Fibroblast of the aortic adventitia (primary cell): ENCODE measurements at regions not wholly inside any gene's neighbourhood (a gene's known extent, or its start where the extent isn't known, plus 50 kb on each side); places are given as distances from the start of the nearest gene placed in this dataset.

Experiments
- DNase-seq: peaks from one replicate; pipeline ENCODE4 v3.0.0-alpha.2; 2010; ENCODE audit warnings: low read depth
- H3K4me3 ChIP-seq: 2 replicates; pipeline ENCODE4 v1.5.1; 2011; ENCODE audit warnings: low read depth, mild to moderate bottlenecking, control low read depth, low read length, moderate library complexity
- TF ChIP-seq, protein P1 (sequence below): IDR thresholded peaks from 2 replicates; pipeline ENCODE4 v1.5.1; 2011; ENCODE audit warnings: mild to moderate bottlenecking, low read length, control low read depth, inconsistent platforms; ENCODE audit not compliant: insufficient read depth

DNA sequence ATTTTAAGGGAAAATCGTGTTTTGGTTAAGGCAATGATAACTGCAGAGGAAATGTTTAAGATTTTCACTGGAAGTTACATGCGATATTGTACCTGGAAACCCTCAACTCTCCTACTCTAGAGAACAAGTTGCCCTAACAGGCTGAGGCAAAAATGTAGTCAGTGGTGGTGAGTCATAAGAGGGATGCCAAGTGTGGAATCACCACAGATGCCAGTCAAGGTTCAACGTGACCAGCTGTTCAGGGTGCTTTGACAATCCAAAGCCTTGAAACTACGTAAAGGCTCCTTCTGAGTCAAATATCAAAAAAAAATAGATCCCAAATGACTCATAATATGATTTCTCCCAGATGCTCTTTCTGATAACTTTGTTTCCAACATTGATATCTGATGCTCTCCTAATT, 77.9 kb upstream of the AFF2 start:
- TF ChIP-seq, protein P1, sequence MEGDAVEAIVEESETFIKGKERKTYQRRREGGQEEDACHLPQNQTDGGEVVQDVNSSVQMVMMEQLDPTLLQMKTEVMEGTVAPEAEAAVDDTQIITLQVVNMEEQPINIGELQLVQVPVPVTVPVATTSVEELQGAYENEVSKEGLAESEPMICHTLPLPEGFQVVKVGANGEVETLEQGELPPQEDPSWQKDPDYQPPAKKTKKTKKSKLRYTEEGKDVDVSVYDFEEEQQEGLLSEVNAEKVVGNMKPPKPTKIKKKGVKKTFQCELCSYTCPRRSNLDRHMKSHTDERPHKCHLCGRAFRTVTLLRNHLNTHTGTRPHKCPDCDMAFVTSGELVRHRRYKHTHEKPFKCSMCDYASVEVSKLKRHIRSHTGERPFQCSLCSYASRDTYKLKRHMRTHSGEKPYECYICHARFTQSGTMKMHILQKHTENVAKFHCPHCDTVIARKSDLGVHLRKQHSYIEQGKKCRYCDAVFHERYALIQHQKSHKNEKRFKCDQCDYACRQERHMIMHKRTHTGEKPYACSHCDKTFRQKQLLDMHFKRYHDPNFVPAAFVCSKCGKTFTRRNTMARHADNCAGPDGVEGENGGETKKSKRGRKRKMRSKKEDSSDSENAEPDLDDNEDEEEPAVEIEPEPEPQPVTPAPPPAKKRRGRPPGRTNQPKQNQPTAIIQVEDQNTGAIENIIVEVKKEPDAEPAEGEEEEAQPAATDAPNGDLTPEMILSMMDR, result no peak
- no peak overlapping the region for H3K4me3 ChIP-seq
- DNase-seq, result peak; percentile 68

DNA sequence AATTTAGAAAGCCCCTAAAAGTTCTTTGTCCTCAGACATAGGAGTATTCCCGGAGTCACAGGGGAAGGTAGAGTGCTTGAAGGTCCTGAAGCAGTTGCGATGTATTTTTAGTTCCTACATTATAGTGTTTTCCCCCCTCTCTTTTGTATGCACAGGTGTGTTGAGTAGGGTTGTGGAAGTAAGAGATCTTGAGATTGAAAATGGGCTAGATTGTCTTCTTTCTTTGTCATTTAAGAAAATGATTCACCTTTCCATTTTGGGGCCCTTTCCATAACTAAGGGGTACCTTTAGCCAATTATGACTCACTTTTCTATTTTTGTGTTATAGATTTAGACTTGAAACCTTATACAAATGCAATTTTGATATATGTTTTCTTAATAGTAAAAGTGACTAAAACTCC, 75.8 kb upstream of the AFF2 start:
- no peak for DNase-seq
- TF ChIP-seq, protein P1, result no peak
- H3K4me3 ChIP-seq, result no peak overlapping the region

GRCh38 chrX:148426467-148426866, 74.0 kb upstream of the AFF2 start:
- H3K4me3 ChIP-seq, result no peak overlapping the region
- TF ChIP-seq, protein P1, result no peak
- DNase-seq, result no peak

GRCh38 chrX:148441387-148441786, 59.0 kb upstream of the AFF2 start:
- H3K4me3 ChIP-seq, result no peak overlapping the region
- TF ChIP-seq, protein P1, result no peak
- no peak for DNase-seq

DNA sequence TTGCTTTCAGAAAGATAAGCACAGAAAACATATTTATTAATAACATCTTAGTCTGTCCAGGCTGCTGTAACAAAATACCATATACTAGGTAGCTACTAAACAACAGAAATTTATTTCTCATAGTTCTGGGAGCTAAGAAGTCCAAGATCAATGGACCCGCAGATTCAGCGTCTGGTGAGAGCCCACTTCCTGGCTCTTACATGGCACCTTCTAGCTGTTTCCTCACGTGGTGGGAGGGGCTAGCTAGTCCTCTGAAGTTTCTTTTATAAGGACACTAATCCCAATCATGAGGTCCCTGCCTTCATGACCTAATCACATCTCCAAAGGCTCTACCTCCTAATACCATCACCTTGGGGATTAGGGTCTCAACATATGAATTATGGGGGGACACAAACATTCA, 57.2 kb upstream of the AFF2 start:
- DNase-seq, result no peak
- TF ChIP-seq, protein P1, result no peak
- no peak overlapping the region for H3K4me3 ChIP-seq

- TF ChIP-seq, protein P1, result no peak
- DNase-seq, result no peak
- no peak overlapping the region for H3K4me3 ChIP-seq
These were observed 51.7 kb upstream of the AFF2 start for GRCh38 chrX:148448686-148449085.
